ENCODE measurements at regions not wholly inside any gene's neighbourhood (a gene's known extent, or its start where the extent isn't known, plus 50 kb on each side); places are given as distances from the start of the nearest gene placed in this dataset.

- TF ChIP-seq, protein P1, sequence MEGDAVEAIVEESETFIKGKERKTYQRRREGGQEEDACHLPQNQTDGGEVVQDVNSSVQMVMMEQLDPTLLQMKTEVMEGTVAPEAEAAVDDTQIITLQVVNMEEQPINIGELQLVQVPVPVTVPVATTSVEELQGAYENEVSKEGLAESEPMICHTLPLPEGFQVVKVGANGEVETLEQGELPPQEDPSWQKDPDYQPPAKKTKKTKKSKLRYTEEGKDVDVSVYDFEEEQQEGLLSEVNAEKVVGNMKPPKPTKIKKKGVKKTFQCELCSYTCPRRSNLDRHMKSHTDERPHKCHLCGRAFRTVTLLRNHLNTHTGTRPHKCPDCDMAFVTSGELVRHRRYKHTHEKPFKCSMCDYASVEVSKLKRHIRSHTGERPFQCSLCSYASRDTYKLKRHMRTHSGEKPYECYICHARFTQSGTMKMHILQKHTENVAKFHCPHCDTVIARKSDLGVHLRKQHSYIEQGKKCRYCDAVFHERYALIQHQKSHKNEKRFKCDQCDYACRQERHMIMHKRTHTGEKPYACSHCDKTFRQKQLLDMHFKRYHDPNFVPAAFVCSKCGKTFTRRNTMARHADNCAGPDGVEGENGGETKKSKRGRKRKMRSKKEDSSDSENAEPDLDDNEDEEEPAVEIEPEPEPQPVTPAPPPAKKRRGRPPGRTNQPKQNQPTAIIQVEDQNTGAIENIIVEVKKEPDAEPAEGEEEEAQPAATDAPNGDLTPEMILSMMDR (IDR thresholded peaks at IDR 0.05) = no peak
- H3K36me3 Mint-ChIP-seq (ENCODE audit: low read depth) = no peaks in the 10 kb centered on the region
- H3K27ac Mint-ChIP-seq = no peak overlapping the region
Observed at GRCh38 chr10:76642358-76642757, 995.2 kb downstream of the KCNMA1 start.

DNA sequence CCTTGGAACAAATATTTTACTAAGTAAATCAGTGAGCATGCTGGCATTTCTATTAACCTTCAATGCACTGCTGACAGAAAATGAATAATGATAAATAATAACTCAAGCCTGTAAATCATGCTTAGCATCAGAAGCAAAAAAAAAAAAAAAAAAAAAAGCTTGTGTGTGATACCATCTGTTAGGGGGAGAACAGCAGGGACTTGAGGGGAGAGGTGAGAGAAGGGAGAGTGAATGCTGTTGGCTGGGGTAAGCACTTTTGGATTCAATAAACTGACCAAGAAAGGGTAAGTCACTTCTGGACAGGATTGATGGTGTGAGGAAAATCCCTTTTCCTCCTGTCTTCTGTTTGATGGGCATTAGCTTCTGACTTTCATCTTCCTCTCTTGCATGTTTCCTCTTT is 996.4 kb downstream of the KCNMA1 start:
- H3K27ac Mint-ChIP-seq = no peak overlapping the region
- H3K36me3 Mint-ChIP-seq (ENCODE audit: low read depth) = no peaks in the 10 kb centered on the region
- TF ChIP-seq, protein P1 (IDR thresholded peaks at IDR 0.05) = no peak
- no peak overlapping the region for H3K4me3 Mint-ChIP-seq
- DNase-seq = no peak
- H3K9me3 Mint-ChIP-seq = no peaks in the 10 kb centered on the region
- peaks cover 49% of the 10 kb centered on the region for H3K4me1 Mint-ChIP-seq
- H3K27me3 Mint-ChIP-seq (ENCODE audit: low read depth, poor library complexity) = peaks cover 6% of the 10 kb centered on the region

More at GRCh38 chr10:76642358-76642757, 995.2 kb downstream of the KCNMA1 start:
- Mint-ChIP-seq H3K9me3 (no peaks in the 10 kb centered on the region), H3K27me3 (ENCODE audit: low read depth, poor library complexity) (peaks cover 6% of the 10 kb centered on the region), H3K4me1 (peaks cover 49% of the 10 kb centered on the region), H3K4me3 (no peak overlapping the region)
- no peak for DNase-seq

DNA sequence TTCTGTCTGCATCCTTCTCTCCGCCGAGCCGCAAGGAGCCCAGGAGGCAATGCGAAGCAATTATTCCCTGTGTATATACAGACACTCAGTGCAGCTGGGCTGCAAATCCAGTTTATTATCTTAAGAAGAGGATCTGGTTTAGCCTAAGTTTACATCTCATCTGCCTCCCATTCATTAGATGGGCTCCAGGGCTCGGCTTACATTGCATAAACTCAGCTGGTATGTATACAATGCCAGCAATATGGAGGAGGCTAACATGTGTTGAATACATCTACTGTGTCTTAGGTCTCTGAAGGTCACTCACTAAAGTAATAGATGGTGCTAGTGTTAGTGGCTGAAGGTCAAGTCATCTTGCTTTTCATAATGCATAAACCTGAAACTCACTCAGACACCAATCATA is 996.8 kb downstream of the KCNMA1 start:
- Mint-ChIP-seq H3K27ac (no peak overlapping the region), H3K4me1 (peaks cover 48% of the 10 kb centered on the region), H3K4me3 (no peak overlapping the region), H3K36me3 (ENCODE audit: low read depth) (no peaks in the 10 kb centered on the region), H3K27me3 (ENCODE audit: low read depth, poor library complexity) (peaks cover 6% of the 10 kb centered on the region), H3K9me3 (no peaks in the 10 kb centered on the region)
- no peak for DNase-seq
- TF ChIP-seq, protein P1 (IDR thresholded peaks at IDR 0.05) = no peak

GRCh38 chr10:76632767-76633051 is 1004.9 kb downstream of the KCNMA1 start:
- H3K4me1 Mint-ChIP-seq = peaks cover 38% of the 10 kb centered on the region
- H3K9me3 Mint-ChIP-seq = no peaks in the 10 kb centered on the region
- H3K27me3 Mint-ChIP-seq (ENCODE audit: low read depth, poor library complexity) = peaks cover 3% of the 10 kb centered on the region
- H3K27ac Mint-ChIP-seq = no peak overlapping the region
- no peak for DNase-seq
- no peaks in the 10 kb centered on the region for H3K36me3 Mint-ChIP-seq (ENCODE audit: low read depth)
- TF ChIP-seq, protein P1 (IDR thresholded peaks at IDR 0.05) = no peak
- peak overlapping the region; percentile 16 for H3K4me3 Mint-ChIP-seq

DNA sequence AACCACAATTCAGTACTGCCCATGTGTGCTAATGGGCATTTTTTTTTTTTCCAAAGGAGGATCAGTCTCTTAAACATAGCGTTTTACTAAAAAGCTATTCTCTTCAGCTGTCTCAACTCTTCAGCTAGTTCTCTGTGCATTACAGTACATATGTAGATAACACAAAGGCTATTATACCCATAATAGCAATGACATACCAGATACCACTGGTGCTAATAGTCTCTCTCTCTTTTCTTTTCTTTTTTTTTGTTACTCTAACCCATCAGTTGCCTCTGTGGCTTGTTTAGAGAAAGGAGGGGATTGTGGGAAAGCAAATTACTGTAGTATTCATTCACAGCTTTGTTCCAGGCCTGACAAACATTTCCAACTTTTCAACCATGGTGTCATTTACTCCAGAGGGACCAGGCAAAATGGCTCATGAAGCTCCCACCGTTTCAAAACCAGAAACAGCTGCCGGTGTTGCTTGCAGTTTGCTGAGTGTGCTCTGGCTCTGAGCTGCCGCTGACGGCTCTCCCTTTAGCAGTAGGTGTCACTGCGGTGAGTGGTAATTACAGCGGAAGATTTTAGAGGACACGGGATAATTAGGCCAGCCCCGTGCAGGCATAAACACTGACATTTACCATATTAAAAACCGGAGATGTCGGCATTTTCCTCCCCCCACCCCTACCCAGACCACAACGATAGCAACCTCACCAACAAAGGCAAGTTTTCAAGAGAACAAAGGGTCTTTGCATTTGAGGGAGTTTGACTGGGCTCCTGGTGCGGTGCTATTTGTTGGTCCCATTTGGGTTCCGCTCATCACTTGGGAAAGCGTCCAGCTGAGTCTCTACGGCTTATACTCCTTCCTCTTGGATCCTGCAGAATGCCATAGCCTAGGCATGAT is 1005.5 kb downstream of the KCNMA1 start:
- no peaks in the 10 kb centered on the region for H3K9me3 Mint-ChIP-seq
- H3K27ac Mint-ChIP-seq = peak overlapping the region; percentile 30
- TF ChIP-seq, protein P1 (IDR thresholded peaks at IDR 0.05) = no peak
- no peaks in the 10 kb centered on the region for H3K36me3 Mint-ChIP-seq (ENCODE audit: low read depth)
- H3K4me3 Mint-ChIP-seq = peak overlapping the region; percentile 38
- H3K4me1 Mint-ChIP-seq = peaks cover 38% of the 10 kb centered on the region
- H3K27me3 Mint-ChIP-seq (ENCODE audit: low read depth, poor library complexity) = no peaks in the 10 kb centered on the region
- DNase-seq = peak; percentile 16
